ENCODE measurements at regions not wholly inside any gene's neighbourhood (a gene's known extent, or its start where the extent isn't known, plus 50 kb on each side); places are given as distances from the start of the nearest gene placed in this dataset.

DNA sequence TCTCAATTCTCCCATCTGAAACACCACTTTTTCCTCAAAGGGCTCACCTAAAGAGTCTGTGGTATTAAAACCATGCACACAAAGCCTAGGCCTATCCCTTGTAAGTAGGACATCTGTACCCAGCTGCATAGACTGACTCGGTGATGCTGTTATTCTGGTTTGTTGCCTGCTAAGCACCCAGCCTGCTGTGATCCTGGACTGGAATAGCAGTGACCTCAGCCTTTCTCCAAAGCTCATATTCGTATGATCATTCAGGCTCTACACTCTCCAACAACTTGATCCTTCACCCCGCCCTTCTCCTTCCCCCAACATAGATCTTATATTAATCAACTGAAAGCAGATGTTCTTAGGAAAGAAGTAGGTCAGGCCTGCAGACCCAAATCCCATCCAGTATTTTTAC lies 81.4 kb upstream of the WWC1 start:
- no peak for DNase-seq (ENCODE audit: low read depth, low spot score)
- Histone ChIP-seq H3K36me3 (ENCODE audit: control insufficient read depth, insufficient read depth, low read length) (no peaks in the 10 kb centered on the region), H3K27ac (ENCODE audit: low read length) (no peak overlapping the region), H3K4me3 (ENCODE audit: low read length) (no peak overlapping the region), H3K4me1 (ENCODE audit: control insufficient read depth, insufficient read depth, low read length) (0 out of 2 replicates have a peak, but pooled peaks cover 1% of the 10 kb centered on the region), H3K9me3 (ENCODE audit: control insufficient read depth, insufficient read depth, low read length) (no peaks in the 10 kb centered on the region), H3K27me3 (ENCODE audit: control insufficient read depth, insufficient read depth, low read length) (no peaks in the 10 kb centered on the region)
- WGBS (ENCODE audit: insufficient coverage, insufficient read length), result no CpG with 5 or more reads among the region's 3 CpGs

GRCh38 chr5:168211245-168211644 lies 80.2 kb upstream of the WWC1 start:
- Histone ChIP-seq H3K4me3 (ENCODE audit: low read length) (no peak overlapping the region), H3K27me3 (ENCODE audit: control insufficient read depth, insufficient read depth, low read length) (no peaks in the 10 kb centered on the region), H3K36me3 (ENCODE audit: control insufficient read depth, insufficient read depth, low read length) (no peaks in the 10 kb centered on the region), H3K4me1 (ENCODE audit: control insufficient read depth, insufficient read depth, low read length) (peaks cover 5% of the 10 kb centered on the region), H3K9me3 (ENCODE audit: control insufficient read depth, insufficient read depth, low read length) (no peaks in the 10 kb centered on the region), H3K27ac (ENCODE audit: low read length) (no peak overlapping the region)
- DNase-seq (ENCODE audit: low read depth, low spot score), result no peak

DNA sequence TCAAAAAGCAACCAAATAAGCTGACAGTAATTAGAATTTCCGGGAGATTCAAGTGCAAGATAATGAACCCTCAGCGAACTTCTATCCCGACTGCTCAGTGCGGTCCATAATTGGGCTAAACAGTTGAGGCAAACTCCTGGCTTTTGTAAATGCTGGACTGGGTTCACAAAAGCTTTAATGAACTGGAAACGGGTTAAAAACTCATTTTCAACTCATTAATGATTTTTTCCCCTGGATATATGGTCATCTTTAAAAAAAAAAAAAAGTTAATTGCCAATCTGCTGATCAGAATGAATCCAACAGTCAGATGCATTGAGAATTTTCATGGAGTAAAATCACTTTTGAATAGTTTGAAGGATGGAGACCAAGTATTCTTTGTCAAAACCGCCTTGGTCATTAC lies 79.5 kb upstream of the WWC1 start:
- H3K36me3 ChIP-seq (ENCODE audit: control insufficient read depth, insufficient read depth, low read length), result no peaks in the 10 kb centered on the region
- H3K27ac ChIP-seq (ENCODE audit: low read length), result no peak overlapping the region
- no peaks in the 10 kb centered on the region for H3K27me3 ChIP-seq (ENCODE audit: control insufficient read depth, insufficient read depth, low read length)
- no peak overlapping the region for H3K4me3 ChIP-seq (ENCODE audit: low read length)
- H3K4me1 ChIP-seq (ENCODE audit: control insufficient read depth, insufficient read depth, low read length), result peaks cover 5% of the 10 kb centered on the region
- no peak for DNase-seq (ENCODE audit: low read depth, low spot score)
- WGBS (ENCODE audit: insufficient coverage, insufficient read length), result no CpG with 5 or more reads among the region's 6 CpGs
- H3K9me3 ChIP-seq (ENCODE audit: control insufficient read depth, insufficient read depth, low read length), result no peaks in the 10 kb centered on the region

DNA sequence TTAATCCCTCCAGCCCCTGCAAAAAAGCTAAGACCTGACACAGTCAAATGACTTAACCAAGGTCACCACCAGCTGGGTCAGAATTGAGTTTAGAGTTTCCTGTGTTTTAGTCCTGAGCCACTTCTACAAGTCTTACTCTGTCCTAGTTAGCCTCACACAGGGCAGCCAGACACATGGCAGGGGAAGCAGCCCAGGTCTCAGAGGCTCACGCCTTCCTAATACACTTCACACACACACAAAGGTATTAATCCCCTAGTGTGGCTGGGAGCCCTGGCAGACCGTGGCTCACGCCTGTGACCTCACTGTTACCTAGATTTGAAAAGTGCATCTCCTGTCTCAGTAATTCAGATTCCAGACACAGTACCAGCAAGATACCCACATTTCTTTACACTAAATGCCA lies 77.4 kb upstream of the WWC1 start:
- Histone ChIP-seq H3K4me1 (ENCODE audit: control insufficient read depth, insufficient read depth, low read length) (peaks cover 5% of the 10 kb centered on the region), H3K9me3 (ENCODE audit: control insufficient read depth, insufficient read depth, low read length) (no peaks in the 10 kb centered on the region), H3K27me3 (ENCODE audit: control insufficient read depth, insufficient read depth, low read length) (no peaks in the 10 kb centered on the region), H3K4me3 (ENCODE audit: low read length) (no peak overlapping the region), H3K36me3 (ENCODE audit: control insufficient read depth, insufficient read depth, low read length) (no peaks in the 10 kb centered on the region), H3K27ac (ENCODE audit: low read length) (no peak overlapping the region)
- no CpG with 5 or more reads among the region's 3 CpGs for WGBS (ENCODE audit: insufficient coverage, insufficient read length)
- DNase-seq (ENCODE audit: low read depth, low spot score), result no peak

DNA sequence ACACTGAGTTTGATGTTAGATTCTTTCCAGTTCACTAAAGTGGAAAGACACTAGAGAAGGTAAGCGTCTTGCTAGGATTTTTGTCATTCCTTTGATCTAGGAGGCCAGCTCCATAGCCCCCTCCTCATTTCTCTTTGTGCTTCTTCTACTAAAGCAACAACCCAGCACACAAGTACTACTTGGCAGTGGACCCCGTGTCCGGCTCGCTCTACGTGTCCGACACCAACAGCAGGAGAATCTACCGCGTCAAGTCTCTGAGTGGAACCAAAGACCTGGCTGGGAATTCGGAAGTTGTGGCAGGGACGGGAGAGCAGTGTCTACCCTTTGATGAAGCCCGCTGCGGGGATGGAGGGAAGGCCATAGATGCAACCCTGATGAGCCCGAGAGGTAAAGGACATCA lies 76.6 kb upstream of the WWC1 start:
- no peak overlapping the region for H3K4me3 ChIP-seq (ENCODE audit: low read length)
- H3K9me3 ChIP-seq (ENCODE audit: control insufficient read depth, insufficient read depth, low read length), result no peaks in the 10 kb centered on the region
- no peaks in the 10 kb centered on the region for H3K36me3 ChIP-seq (ENCODE audit: control insufficient read depth, insufficient read depth, low read length)
- WGBS (ENCODE audit: insufficient coverage, insufficient read length), result no CpG with 5 or more reads among the region's 13 CpGs
- no peak for DNase-seq (ENCODE audit: low read depth, low spot score)
- no peak overlapping the region for H3K27ac ChIP-seq (ENCODE audit: low read length)
- peaks cover 3% of the 10 kb centered on the region for H3K4me1 ChIP-seq (ENCODE audit: control insufficient read depth, insufficient read depth, low read length)
- H3K27me3 ChIP-seq (ENCODE audit: control insufficient read depth, insufficient read depth, low read length), result no peaks in the 10 kb centered on the region

- no peak overlapping the region for H3K4me3 ChIP-seq (ENCODE audit: low read length)
- no peaks in the 10 kb centered on the region for H3K27me3 ChIP-seq (ENCODE audit: control insufficient read depth, insufficient read depth, low read length)
- peaks cover 3% of the 10 kb centered on the region for H3K4me1 ChIP-seq (ENCODE audit: control insufficient read depth, insufficient read depth, low read length)
- no peaks in the 10 kb centered on the region for H3K36me3 ChIP-seq (ENCODE audit: control insufficient read depth, insufficient read depth, low read length)
- DNase-seq (ENCODE audit: low read depth, low spot score), result no peak
- no peak overlapping the region for H3K27ac ChIP-seq (ENCODE audit: low read length)
- no CpG with 5 or more reads among the region's 7 CpGs for WGBS (ENCODE audit: insufficient coverage, insufficient read length)
- H3K9me3 ChIP-seq (ENCODE audit: control insufficient read depth, insufficient read depth, low read length), result no peaks in the 10 kb centered on the region
These were observed 75.8 kb upstream of the WWC1 start for GRCh38 chr5:168215646-168216045.

- H3K4me3 ChIP-seq (ENCODE audit: low read length), result no peak overlapping the region
- WGBS (ENCODE audit: insufficient coverage, insufficient read length), result no CpG with 5 or more reads among the region's 2 CpGs
- DNase-seq (ENCODE audit: low read depth, low spot score), result no peak
- peaks cover 3% of the 10 kb centered on the region for H3K4me1 ChIP-seq (ENCODE audit: control insufficient read depth, insufficient read depth, low read length)
- no peaks in the 10 kb centered on the region for H3K27me3 ChIP-seq (ENCODE audit: control insufficient read depth, insufficient read depth, low read length)
- no peak overlapping the region for H3K27ac ChIP-seq (ENCODE audit: low read length)
- H3K9me3 ChIP-seq (ENCODE audit: control insufficient read depth, insufficient read depth, low read length), result no peaks in the 10 kb centered on the region
- no peaks in the 10 kb centered on the region for H3K36me3 ChIP-seq (ENCODE audit: control insufficient read depth, insufficient read depth, low read length)
These were observed 74.5 kb upstream of the WWC1 start for GRCh38 chr5:168216989-168217388.

DNA sequence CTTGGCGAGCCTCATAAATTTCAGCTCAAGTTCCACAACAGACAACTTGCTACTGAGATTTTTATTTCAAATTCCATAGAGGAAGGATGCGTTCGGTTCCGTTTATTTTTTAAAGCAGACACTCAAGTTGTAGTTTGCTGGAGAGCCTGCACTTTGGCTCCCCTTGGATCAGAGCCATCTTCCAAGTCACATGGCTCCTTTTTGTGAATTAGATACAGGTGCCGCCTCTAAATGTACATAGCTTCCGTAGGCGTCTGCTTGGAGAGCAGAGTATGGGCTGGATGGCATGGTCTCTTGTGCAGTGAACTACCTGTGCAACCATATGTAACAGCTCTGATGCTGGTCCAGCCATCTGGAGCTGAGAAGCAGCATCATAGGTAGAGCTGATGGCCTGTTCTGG lies 73.9 kb upstream of the WWC1 start:
- Histone ChIP-seq H3K4me3 (ENCODE audit: low read length) (no peak overlapping the region), H3K27me3 (ENCODE audit: control insufficient read depth, insufficient read depth, low read length) (no peaks in the 10 kb centered on the region), H3K4me1 (ENCODE audit: control insufficient read depth, insufficient read depth, low read length) (peaks cover 3% of the 10 kb centered on the region), H3K36me3 (ENCODE audit: control insufficient read depth, insufficient read depth, low read length) (no peaks in the 10 kb centered on the region), H3K27ac (ENCODE audit: low read length) (no peak overlapping the region), H3K9me3 (ENCODE audit: control insufficient read depth, insufficient read depth, low read length) (no peaks in the 10 kb centered on the region)
- no peak for DNase-seq (ENCODE audit: low read depth, low spot score)
- WGBS (ENCODE audit: insufficient coverage, insufficient read length), result no CpG with 5 or more reads among the region's 7 CpGs

GRCh38 chr5:168218746-168219145 lies 72.7 kb upstream of the WWC1 start:
- no CpG with 5 or more reads among the region's 9 CpGs for WGBS (ENCODE audit: insufficient coverage, insufficient read length)
- peaks cover 3% of the 10 kb centered on the region for H3K4me1 ChIP-seq (ENCODE audit: control insufficient read depth, insufficient read depth, low read length)
- H3K36me3 ChIP-seq (ENCODE audit: control insufficient read depth, insufficient read depth, low read length), result no peaks in the 10 kb centered on the region

DNA sequence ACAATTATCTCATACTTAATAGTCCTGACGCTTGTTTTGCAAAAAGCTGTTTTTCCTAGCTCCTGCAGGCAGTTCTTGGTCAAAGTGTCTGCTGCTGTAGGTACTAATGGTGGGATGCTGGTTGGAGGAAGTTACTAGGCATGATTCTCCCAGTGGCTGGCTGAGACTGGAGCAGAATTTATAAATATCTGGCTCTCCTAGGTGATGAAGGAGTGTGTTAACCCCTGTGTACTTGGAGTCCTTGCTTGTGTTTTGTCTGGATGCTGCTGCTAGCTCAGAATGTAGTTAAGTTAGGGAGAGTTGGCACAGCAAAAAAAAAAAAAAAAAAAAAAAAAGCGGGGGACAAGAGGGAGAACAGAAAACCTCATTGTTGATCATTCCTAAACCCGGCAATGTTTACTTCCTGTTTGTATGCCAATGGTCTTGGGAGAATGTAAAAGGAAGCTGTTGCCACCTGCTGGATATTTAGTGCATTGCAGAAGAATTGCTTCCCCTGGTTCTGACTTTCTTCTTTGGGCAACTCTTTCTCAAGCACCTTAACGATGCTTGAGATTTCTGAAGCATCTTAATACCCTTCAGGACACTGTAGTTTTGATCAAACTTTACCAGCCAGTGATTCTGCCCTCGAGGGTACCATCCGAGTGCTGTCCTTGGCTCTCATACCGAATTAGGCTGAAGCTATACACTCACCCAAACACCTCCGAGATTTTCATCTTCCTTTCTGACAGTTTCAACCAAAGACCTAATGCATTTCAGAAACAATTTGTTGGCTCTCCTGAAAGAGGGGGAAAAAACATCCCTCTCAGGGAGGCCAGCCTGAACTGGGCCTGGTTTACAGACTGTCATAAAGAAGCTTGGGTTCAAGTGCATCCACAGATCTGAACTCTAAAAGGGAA lies 71.7 kb upstream of the WWC1 start:
- Histone ChIP-seq H3K4me3 (ENCODE audit: low read length) (no peak overlapping the region), H3K9me3 (ENCODE audit: control insufficient read depth, insufficient read depth, low read length) (no peaks in the 10 kb centered on the region), H3K27me3 (ENCODE audit: control insufficient read depth, insufficient read depth, low read length) (no peaks in the 10 kb centered on the region), H3K27ac (ENCODE audit: low read length) (no peak overlapping the region), H3K36me3 (ENCODE audit: control insufficient read depth, insufficient read depth, low read length) (no peaks in the 10 kb centered on the region), H3K4me1 (ENCODE audit: control insufficient read depth, insufficient read depth, low read length) (peaks cover 3% of the 10 kb centered on the region)
- DNase-seq (ENCODE audit: low read depth, low spot score), result peak; percentile 73
- WGBS (ENCODE audit: insufficient coverage, insufficient read length), result no CpG with 5 or more reads among the region's 8 CpGs

More at GRCh38 chr5:168218746-168219145, 72.7 kb upstream of the WWC1 start:
- Histone ChIP-seq H3K4me3 (ENCODE audit: low read length) (no peak overlapping the region), H3K27me3 (ENCODE audit: control insufficient read depth, insufficient read depth, low read length) (no peaks in the 10 kb centered on the region), H3K27ac (ENCODE audit: low read length) (no peak overlapping the region), H3K9me3 (ENCODE audit: control insufficient read depth, insufficient read depth, low read length) (no peaks in the 10 kb centered on the region)
- no peak for DNase-seq (ENCODE audit: low read depth, low spot score)

- no peak overlapping the region for H3K27ac ChIP-seq (ENCODE audit: low read length)
- no CpG with 5 or more reads among the region's 5 CpGs for WGBS (ENCODE audit: insufficient coverage, insufficient read length)
- H3K4me1 ChIP-seq (ENCODE audit: control insufficient read depth, insufficient read depth, low read length), result no peaks in the 10 kb centered on the region; the same call in 1 of the 2 replicates
- H3K36me3 ChIP-seq (ENCODE audit: control insufficient read depth, insufficient read depth, low read length), result no peaks in the 10 kb centered on the region
- no peak overlapping the region for H3K4me3 ChIP-seq (ENCODE audit: low read length)
- H3K27me3 ChIP-seq (ENCODE audit: control insufficient read depth, insufficient read depth, low read length), result no peaks in the 10 kb centered on the region
- H3K9me3 ChIP-seq (ENCODE audit: control insufficient read depth, insufficient read depth, low read length), result no peaks in the 10 kb centered on the region
- DNase-seq (ENCODE audit: low read depth, low spot score), result no peak
These were observed 67.4 kb upstream of the WWC1 start for GRCh38 chr5:168224085-168224484.
